HEK293 (cell line): ENCODE measurements at regions not wholly inside any gene's neighbourhood (a gene's known extent, or its start where the extent isn't known, plus 50 kb on each side); places are given as distances from the start of the nearest gene placed in this dataset.

Experiments
- REPIN1 ChIP-seq: fragments of 450-650 bp; formaldehyde crosslinking; IDR thresholded peaks from 2 replicates; pipeline ENCODE4 v1.5.1; 2017; ENCODE audit warnings: missing biosample characterization, missing genetic modification characterization, low read depth
- TCF7L2 ChIP-seq: IDR thresholded peaks from 2 replicates; pipeline ENCODE4 v1.6.1; 2011; ENCODE audit warnings: low read depth, mild to moderate bottlenecking, inconsistent platforms, low read length, moderate library complexity, borderline replicate concordance
- ZNF530 ChIP-seq: fragments of 450-650 bp; formaldehyde crosslinking; IDR thresholded peaks from 2 replicates; pipeline ENCODE4 v1.5.1; 2016; ENCODE audit warnings: low read depth, missing biosample characterization, missing genetic modification characterization
- TF ChIP-seq, protein P1 (sequence below): fragments of 450-650 bp; formaldehyde crosslinking; IDR thresholded peaks from 2 replicates; pipeline ENCODE4 v1.5.1; 2016; ENCODE audit warnings: missing biosample characterization, missing genetic modification characterization
- TF ChIP-seq, protein P2 (sequence below): fragments of 450-650 bp; formaldehyde crosslinking; IDR thresholded peaks from 2 replicates; pipeline ENCODE4 v1.5.1; 2016; ENCODE audit warnings: missing biosample characterization, missing genetic modification characterization
- TF ChIP-seq, protein P3 (sequence below): sonication (generic); formaldehyde crosslinking; IDR thresholded peaks from 2 replicates; pipeline ENCODE4 v1.8.1; 2022; ENCODE audit warnings: mild to moderate bottlenecking, moderate library complexity, missing genetic modification reagents

DNA sequence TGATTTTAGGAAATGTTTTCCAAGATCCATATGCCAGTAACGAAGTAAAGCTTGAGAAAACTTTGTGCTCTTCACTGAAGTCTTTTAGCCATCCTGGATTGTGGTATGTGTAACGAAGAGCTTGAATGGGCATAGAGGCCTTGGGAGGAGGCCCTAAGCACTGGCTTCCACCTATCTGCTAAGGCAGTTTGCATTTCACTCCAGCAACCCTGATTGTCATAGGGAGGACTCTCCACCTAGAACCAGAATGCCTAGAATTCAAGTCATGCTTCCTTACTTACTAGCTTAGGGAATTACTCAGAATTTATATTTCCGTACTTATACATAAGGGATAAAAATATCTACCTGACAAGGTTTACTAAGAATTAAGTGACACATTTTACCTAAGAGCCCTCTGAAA lies 451.5 kb downstream of the FBXO15 start:
- TF ChIP-seq, protein P1, sequence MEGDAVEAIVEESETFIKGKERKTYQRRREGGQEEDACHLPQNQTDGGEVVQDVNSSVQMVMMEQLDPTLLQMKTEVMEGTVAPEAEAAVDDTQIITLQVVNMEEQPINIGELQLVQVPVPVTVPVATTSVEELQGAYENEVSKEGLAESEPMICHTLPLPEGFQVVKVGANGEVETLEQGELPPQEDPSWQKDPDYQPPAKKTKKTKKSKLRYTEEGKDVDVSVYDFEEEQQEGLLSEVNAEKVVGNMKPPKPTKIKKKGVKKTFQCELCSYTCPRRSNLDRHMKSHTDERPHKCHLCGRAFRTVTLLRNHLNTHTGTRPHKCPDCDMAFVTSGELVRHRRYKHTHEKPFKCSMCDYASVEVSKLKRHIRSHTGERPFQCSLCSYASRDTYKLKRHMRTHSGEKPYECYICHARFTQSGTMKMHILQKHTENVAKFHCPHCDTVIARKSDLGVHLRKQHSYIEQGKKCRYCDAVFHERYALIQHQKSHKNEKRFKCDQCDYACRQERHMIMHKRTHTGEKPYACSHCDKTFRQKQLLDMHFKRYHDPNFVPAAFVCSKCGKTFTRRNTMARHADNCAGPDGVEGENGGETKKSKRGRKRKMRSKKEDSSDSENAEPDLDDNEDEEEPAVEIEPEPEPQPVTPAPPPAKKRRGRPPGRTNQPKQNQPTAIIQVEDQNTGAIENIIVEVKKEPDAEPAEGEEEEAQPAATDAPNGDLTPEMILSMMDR (tag by site-specific recombination), result no peak
- TF ChIP-seq TCF7L2 (no peak), ZNF530 (tag by site-specific recombination) (no peak), REPIN1 (tag by site-specific recombination) (no peak)
- TF ChIP-seq, protein P2, sequence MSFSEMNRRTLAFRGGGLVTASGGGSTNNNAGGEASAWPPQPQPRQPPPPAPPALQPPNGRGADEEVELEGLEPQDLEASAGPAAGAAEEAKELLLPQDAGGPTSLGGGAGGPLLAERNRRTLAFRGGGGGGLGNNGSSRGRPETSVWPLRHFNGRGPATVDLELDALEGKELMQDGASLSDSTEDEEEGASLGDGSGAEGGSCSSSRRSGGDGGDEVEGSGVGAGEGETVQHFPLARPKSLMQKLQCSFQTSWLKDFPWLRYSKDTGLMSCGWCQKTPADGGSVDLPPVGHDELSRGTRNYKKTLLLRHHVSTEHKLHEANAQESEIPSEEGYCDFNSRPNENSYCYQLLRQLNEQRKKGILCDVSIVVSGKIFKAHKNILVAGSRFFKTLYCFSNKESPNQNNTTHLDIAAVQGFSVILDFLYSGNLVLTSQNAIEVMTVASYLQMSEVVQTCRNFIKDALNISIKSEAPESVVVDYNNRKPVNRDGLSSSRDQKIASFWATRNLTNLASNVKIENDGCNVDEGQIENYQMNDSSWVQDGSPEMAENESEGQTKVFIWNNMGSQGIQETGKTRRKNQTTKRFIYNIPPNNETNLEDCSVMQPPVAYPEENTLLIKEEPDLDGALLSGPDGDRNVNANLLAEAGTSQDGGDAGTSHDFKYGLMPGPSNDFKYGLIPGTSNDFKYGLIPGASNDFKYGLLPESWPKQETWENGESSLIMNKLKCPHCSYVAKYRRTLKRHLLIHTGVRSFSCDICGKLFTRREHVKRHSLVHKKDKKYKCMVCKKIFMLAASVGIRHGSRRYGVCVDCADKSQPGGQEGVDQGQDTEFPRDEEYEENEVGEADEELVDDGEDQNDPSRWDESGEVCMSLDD (tag by site-specific recombination), result no peak
- TF ChIP-seq, protein P3, sequence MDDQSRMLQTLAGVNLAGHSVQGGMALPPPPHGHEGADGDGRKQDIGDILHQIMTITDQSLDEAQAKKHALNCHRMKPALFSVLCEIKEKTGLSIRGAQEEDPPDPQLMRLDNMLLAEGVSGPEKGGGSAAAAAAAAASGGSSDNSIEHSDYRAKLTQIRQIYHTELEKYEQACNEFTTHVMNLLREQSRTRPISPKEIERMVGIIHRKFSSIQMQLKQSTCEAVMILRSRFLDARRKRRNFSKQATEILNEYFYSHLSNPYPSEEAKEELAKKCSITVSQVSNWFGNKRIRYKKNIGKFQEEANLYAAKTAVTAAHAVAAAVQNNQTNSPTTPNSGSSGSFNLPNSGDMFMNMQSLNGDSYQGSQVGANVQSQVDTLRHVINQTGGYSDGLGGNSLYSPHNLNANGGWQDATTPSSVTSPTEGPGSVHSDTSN (CRISPR knock-in tag), result no peak
